WTC11 (cell line): ENCODE measurements at regions not wholly inside any gene's neighbourhood (a gene's known extent, or its start where the extent isn't known, plus 50 kb on each side); places are given as distances from the start of the nearest gene placed in this dataset.

Experiments used
- ATAC-seq: fragments of 200-7000 bp; cut with Tn5 transposase; 2 replicates; pipeline ENCODE4 v1.10.0; 2021; ENCODE audit warnings: mild to moderate bottlenecking, moderate library complexity
- CTCF ChIA-PET: fragments of 300-600 bp; sonication (Branson Sonifier 250); formaldehyde crosslinking; loops from one replicate; lab custom pipeline; 2021; ENCODE audit warnings: antibody characterized with exemption; lab: Charles Lee
- POLR2A ChIA-PET: fragments of 350-600 bp; sonication (Branson Sonifier 250); formaldehyde crosslinking; loops from one replicate; lab custom pipeline; 2021; ENCODE audit warnings: antibody characterized with exemption; lab: Charles Lee
- DNase-seq: peaks from one replicate; pipeline ENCODE4 v3.0.0; 2021; ENCODE audit warnings: low spot score
- H3K27ac Mint-ChIP-seq: 2 replicates; pipeline ENCODE4 v1.8.0; 2021; ENCODE audit warnings: mixed read lengths
- H3K27me3 Mint-ChIP-seq: 2 replicates; pipeline ENCODE4 v1.8.0; 2021; ENCODE audit warnings: low read depth, mild to moderate bottlenecking, moderate library complexity, mixed read lengths
- H3K36me3 Mint-ChIP-seq: 2 replicates; pipeline ENCODE4 v1.8.0; 2021; ENCODE audit warnings: mixed read lengths
- H3K4me1 Mint-ChIP-seq: 2 replicates; pipeline ENCODE4 v1.8.0; 2022; ENCODE audit warnings: mixed read lengths
- H3K4me3 Mint-ChIP-seq: 2 replicates; pipeline ENCODE4 v1.8.0; 2021; ENCODE audit warnings: mild to moderate bottlenecking, moderate library complexity, mixed read lengths
- H3K9me3 Mint-ChIP-seq: 2 replicates; pipeline ENCODE4 v1.8.0; 2021; ENCODE audit warnings: mixed read lengths
- AR ChIP-seq: fragments of 250-450 bp; sonication (Bioruptor Pico); IDR thresholded peaks from 2 replicates; pipeline ENCODE4 v1.9.0; 2021; ENCODE audit warnings: mild to moderate bottlenecking
- ATF1 ChIP-seq: sonication (generic); formaldehyde crosslinking; IDR thresholded peaks from 2 replicates; pipeline ENCODE4 v1.8.1; 2023; ENCODE audit warnings: mild to moderate bottlenecking, moderate library complexity, missing genetic modification reagents
- ATF6 ChIP-seq: sonication (generic); formaldehyde crosslinking; IDR thresholded peaks from 2 replicates; pipeline ENCODE4 v1.8.1; 2023; ENCODE audit warnings: mild to moderate bottlenecking, missing genetic modification reagents
- CREB1 ChIP-seq: sonication (generic); formaldehyde crosslinking; IDR thresholded peaks from 2 replicates; pipeline ENCODE4 v1.8.0; 2023; ENCODE audit warnings: mild to moderate bottlenecking, missing genetic modification reagents
- CREM ChIP-seq: sonication (generic); formaldehyde crosslinking; IDR thresholded peaks from 2 replicates; pipeline ENCODE4 v1.8.1; 2022; ENCODE audit warnings: mild to moderate bottlenecking, missing genetic modification reagents, moderate library complexity
- EMX1 ChIP-seq: fragments of 250-450 bp; sonication (Bioruptor Pico); IDR thresholded peaks from 2 replicates; pipeline ENCODE4 v1.8.0; 2021; ENCODE audit warnings: mild to moderate bottlenecking
- ETV6 ChIP-seq: sonication (generic); formaldehyde crosslinking; IDR thresholded peaks from 2 replicates; pipeline ENCODE4 v1.8.1; 2022; ENCODE audit warnings: mild to moderate bottlenecking, missing genetic modification reagents
- FOXP1 ChIP-seq: sonication (generic); formaldehyde crosslinking; IDR thresholded peaks from 2 replicates; pipeline ENCODE4 v1.8.0; 2022; ENCODE audit warnings: missing genetic modification reagents, mild to moderate bottlenecking, moderate library complexity, borderline replicate concordance
- GABPB1 ChIP-seq: sonication (generic); formaldehyde crosslinking; IDR thresholded peaks from 2 replicates; pipeline ENCODE4 v1.8.1; 2023; ENCODE audit warnings: mild to moderate bottlenecking, missing genetic modification reagents
- KAT7 ChIP-seq: sonication (generic); formaldehyde crosslinking; IDR thresholded peaks from 2 replicates; pipeline ENCODE4 v1.8.1; 2023; ENCODE audit warnings: missing genetic modification reagents, mild to moderate bottlenecking, borderline replicate concordance
- MLX ChIP-seq: sonication (generic); formaldehyde crosslinking; IDR thresholded peaks from 2 replicates; pipeline ENCODE4 v1.8.1; 2023; ENCODE audit warnings: mild to moderate bottlenecking, missing genetic modification reagents, moderate library complexity
- NFE2L1 ChIP-seq: sonication (generic); formaldehyde crosslinking; IDR thresholded peaks from 2 replicates; pipeline ENCODE4 v1.8.1; 2023; ENCODE audit warnings: missing genetic modification reagents
- NFYB ChIP-seq: sonication (generic); formaldehyde crosslinking; conservative IDR thresholded peaks from 2 replicates; pipeline ENCODE4 v1.8.0; 2022; ENCODE audit warnings: low read depth, missing genetic modification reagents
- TEAD1 ChIP-seq: sonication (generic); formaldehyde crosslinking; IDR thresholded peaks from 2 replicates; pipeline ENCODE4 v1.8.0; 2022; ENCODE audit warnings: mild to moderate bottlenecking, missing genetic modification reagents
- ZNF121 ChIP-seq: sonication (generic); formaldehyde crosslinking; IDR thresholded peaks from 2 replicates; pipeline ENCODE4 v1.8.0; 2023; ENCODE audit warnings: missing genetic modification reagents
- ZNF263 ChIP-seq: sonication (generic); formaldehyde crosslinking; IDR thresholded peaks from 2 replicates; pipeline ENCODE4 v1.8.1; 2022; ENCODE audit warnings: low read depth, mild to moderate bottlenecking, moderate library complexity, missing genetic modification reagents
- ZNF671 ChIP-seq: fragments of 250-450 bp; sonication (Bioruptor Pico); IDR thresholded peaks from 2 replicates; pipeline ENCODE4 v1.8.0; 2021; ENCODE audit warnings: mild to moderate bottlenecking
- TF ChIP-seq, protein P1 (sequence below): sonication (generic); formaldehyde crosslinking; IDR thresholded peaks from 2 replicates; pipeline ENCODE4 v1.8.0; 2022; ENCODE audit warnings: missing genetic modification reagents
- TF ChIP-seq, protein P2 (sequence below): sonication (generic); formaldehyde crosslinking; IDR thresholded peaks from 2 replicates; pipeline ENCODE4 v1.8.0; 2023; ENCODE audit warnings: mild to moderate bottlenecking, missing genetic modification reagents
- TF ChIP-seq, protein P3 (sequence below): sonication (generic); formaldehyde crosslinking; IDR thresholded peaks from 2 replicates; pipeline ENCODE4 v1.8.0; 2022; ENCODE audit warnings: mild to moderate bottlenecking, missing genetic modification reagents

DNA sequence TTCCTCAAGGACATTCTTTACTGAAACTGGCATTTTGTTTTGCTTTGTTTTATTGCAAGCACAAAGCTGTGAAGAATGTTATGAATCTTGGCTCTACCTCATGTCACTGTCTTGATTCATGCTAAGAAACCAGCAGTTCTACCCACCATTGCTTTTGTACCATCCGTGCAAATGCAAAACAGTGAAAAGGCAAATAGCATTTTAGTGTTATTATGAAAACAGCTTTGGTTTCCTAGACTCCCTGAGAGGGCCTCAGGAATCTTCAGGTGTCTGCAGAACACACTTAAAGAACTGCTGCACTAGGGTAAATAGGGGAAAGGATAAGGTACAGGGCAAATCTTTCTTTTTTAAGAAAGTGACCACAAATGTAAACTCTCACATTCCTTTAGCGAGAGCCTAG is 318.9 kb downstream of the AHR start (continued):
- no peak for TF ChIP-seq MLX (CRISPR knock-in tag)

GRCh38 chr7:17617857-17618651 is 319.6 kb downstream of the AHR start:
- POLR2A ChIA-PET, result no interaction called here
- ATAC-seq (no peak), DNase-seq (no peak)
- Mint-ChIP-seq H3K36me3 (no peaks in the 10 kb centered on the region), H3K4me1 (peaks cover 7% of the 10 kb centered on the region), H3K27me3 (no peaks in the 10 kb centered on the region; the same call in 1 of the 2 replicates), H3K9me3 (peaks cover 6% of the 10 kb centered on the region; the same call in 1 of the 2 replicates), H3K4me3 (no peak overlapping the region), H3K27ac (no peak overlapping the region)
- no peak for TF ChIP-seq ATF1 (CRISPR knock-in tag)
- TF ChIP-seq ZNF263 (CRISPR knock-in tag), result no peak
- no peak for TF ChIP-seq CREB1
- TF ChIP-seq ZNF671 (CRISPR knock-in tag), result no peak
- TF ChIP-seq EMX1 (CRISPR knock-in tag), result no peak
- TF ChIP-seq ZNF121 (CRISPR knock-in tag), result no peak
- TF ChIP-seq FOXP1 (CRISPR knock-in tag), result no peak
- TF ChIP-seq ETV6 (CRISPR knock-in tag), result no peak
- TF ChIP-seq, protein P1, sequence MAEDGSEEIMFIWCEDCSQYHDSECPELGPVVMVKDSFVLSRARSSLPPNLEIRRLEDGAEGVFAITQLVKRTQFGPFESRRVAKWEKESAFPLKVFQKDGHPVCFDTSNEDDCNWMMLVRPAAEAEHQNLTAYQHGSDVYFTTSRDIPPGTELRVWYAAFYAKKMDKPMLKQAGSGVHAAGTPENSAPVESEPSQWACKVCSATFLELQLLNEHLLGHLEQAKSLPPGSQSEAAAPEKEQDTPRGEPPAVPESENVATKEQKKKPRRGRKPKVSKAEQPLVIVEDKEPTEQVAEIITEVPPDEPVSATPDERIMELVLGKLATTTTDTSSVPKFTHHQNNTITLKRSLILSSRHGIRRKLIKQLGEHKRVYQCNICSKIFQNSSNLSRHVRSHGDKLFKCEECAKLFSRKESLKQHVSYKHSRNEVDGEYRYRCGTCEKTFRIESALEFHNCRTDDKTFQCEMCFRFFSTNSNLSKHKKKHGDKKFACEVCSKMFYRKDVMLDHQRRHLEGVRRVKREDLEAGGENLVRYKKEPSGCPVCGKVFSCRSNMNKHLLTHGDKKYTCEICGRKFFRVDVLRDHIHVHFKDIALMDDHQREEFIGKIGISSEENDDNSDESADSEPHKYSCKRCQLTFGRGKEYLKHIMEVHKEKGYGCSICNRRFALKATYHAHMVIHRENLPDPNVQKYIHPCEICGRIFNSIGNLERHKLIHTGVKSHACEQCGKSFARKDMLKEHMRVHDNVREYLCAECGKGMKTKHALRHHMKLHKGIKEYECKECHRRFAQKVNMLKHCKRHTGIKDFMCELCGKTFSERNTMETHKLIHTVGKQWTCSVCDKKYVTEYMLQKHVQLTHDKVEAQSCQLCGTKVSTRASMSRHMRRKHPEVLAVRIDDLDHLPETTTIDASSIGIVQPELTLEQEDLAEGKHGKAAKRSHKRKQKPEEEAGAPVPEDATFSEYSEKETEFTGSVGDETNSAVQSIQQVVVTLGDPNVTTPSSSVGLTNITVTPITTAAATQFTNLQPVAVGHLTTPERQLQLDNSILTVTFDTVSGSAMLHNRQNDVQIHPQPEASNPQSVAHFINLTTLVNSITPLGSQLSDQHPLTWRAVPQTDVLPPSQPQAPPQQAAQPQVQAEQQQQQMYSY, result no peak
- no peak for TF ChIP-seq AR (CRISPR knock-in tag)
- TF ChIP-seq, protein P2, sequence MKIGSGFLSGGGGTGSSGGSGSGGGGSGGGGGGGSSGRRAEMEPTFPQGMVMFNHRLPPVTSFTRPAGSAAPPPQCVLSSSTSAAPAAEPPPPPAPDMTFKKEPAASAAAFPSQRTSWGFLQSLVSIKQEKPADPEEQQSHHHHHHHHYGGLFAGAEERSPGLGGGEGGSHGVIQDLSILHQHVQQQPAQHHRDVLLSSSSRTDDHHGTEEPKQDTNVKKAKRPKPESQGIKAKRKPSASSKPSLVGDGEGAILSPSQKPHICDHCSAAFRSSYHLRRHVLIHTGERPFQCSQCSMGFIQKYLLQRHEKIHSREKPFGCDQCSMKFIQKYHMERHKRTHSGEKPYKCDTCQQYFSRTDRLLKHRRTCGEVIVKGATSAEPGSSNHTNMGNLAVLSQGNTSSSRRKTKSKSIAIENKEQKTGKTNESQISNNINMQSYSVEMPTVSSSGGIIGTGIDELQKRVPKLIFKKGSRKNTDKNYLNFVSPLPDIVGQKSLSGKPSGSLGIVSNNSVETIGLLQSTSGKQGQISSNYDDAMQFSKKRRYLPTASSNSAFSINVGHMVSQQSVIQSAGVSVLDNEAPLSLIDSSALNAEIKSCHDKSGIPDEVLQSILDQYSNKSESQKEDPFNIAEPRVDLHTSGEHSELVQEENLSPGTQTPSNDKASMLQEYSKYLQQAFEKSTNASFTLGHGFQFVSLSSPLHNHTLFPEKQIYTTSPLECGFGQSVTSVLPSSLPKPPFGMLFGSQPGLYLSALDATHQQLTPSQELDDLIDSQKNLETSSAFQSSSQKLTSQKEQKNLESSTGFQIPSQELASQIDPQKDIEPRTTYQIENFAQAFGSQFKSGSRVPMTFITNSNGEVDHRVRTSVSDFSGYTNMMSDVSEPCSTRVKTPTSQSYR (CRISPR knock-in tag), result no peak
- TF ChIP-seq ATF6 (CRISPR knock-in tag), result no peak
- TF ChIP-seq, protein P3, sequence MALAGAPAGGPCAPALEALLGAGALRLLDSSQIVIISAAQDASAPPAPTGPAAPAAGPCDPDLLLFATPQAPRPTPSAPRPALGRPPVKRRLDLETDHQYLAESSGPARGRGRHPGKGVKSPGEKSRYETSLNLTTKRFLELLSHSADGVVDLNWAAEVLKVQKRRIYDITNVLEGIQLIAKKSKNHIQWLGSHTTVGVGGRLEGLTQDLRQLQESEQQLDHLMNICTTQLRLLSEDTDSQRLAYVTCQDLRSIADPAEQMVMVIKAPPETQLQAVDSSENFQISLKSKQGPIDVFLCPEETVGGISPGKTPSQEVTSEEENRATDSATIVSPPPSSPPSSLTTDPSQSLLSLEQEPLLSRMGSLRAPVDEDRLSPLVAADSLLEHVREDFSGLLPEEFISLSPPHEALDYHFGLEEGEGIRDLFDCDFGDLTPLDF (CRISPR knock-in tag), result no peak
- no peak for TF ChIP-seq NFE2L1
- no peak for TF ChIP-seq CREM
- TF ChIP-seq KAT7 (CRISPR knock-in tag), result no peak
- no peak for TF ChIP-seq NFYB (CRISPR knock-in tag)
- no peak for TF ChIP-seq GABPB1 (CRISPR knock-in tag)
- TF ChIP-seq TEAD1 (CRISPR knock-in tag), result no peak
- CTCF ChIA-PET, result no interaction called here
